OCI-LY3 (cell line): ENCODE measurements at regions not wholly inside any gene's neighbourhood (a gene's known extent, or its start where the extent isn't known, plus 50 kb on each side); places are given as distances from the start of the nearest gene placed in this dataset.

ENCODE experiments used
- H2AFZ ChIP-seq: fragments of 200-600, 300-600 bp; shearing (Covaris generic); 2 replicates; pipeline ENCODE4 v1.6.0; 2014; ENCODE audit warnings: antibody characterized with exemption, low read depth, low read length
- H3K27ac ChIP-seq: fragments of 200-600, 300-600 bp; sonication (generic); 2 replicates; pipeline ENCODE4 v1.5.1; 2014; ENCODE audit warnings: mild to moderate bottlenecking, low read length, moderate library complexity, mixed read lengths
- H3K27me3 ChIP-seq: fragments of 200-600, 300-600 bp; sonication (generic); 2 replicates; pipeline ENCODE4 v1.6.1; 2014; ENCODE audit warnings: low read depth, low read length, mixed read lengths
- H3K36me3 ChIP-seq: fragments of 200-600, 300-600 bp; sonication (generic); replicated peaks from 2 replicates; pipeline ENCODE3; 2014; ENCODE audit warnings: low read depth, low read length, mixed read lengths
- H3K4me1 ChIP-seq: fragments of 300-600, 200-600 bp; sonication (generic); 2 replicates; pipeline ENCODE4 v1.6.1; 2014; ENCODE audit warnings: low read length, mixed read lengths
- H3K4me2 ChIP-seq: fragments of 200-600, 300-600 bp; sonication (generic); 2 replicates; pipeline ENCODE4 v1.6.1; 2014; ENCODE audit warnings: low read length, mixed read lengths
- H3K4me3 ChIP-seq: fragments of 300-600, 200-600 bp; sonication (generic); 2 replicates; pipeline ENCODE4 v1.5.1; 2014; ENCODE audit warnings: antibody characterized with exemption, mild to moderate bottlenecking, low read length, moderate library complexity
- H3K79me2 ChIP-seq: fragments of 300-600, 200-600 bp; shearing (Covaris generic); 2 replicates; pipeline ENCODE4 v1.6.1; 2014; ENCODE audit warnings: mild to moderate bottlenecking, low read length, mixed read lengths
- H3K9ac ChIP-seq: fragments of 300-600, 200-600 bp; shearing (Covaris generic); 2 replicates; pipeline ENCODE4 v1.6.0; 2014; ENCODE audit warnings: mild to moderate bottlenecking, low read length, moderate library complexity
- H3K9me3 ChIP-seq: fragments of 200-600, 300-600 bp; shearing (Covaris generic); 2 replicates; pipeline ENCODE4 v1.6.1; 2014; ENCODE audit warnings: low read length, mixed read lengths; ENCODE audit not compliant: insufficient read depth
- H4K20me1 ChIP-seq: fragments of 200-600, 300-600 bp; sonication (generic); 2 replicates; pipeline ENCODE4 v1.6.1; 2016; ENCODE audit warnings: low read length, mixed read lengths; ENCODE audit not compliant: insufficient read depth
- EZH2phosphoT487 ChIP-seq: fragments of 200-600 bp; shearing (Covaris generic); IDR thresholded peaks from 2 replicates; pipeline ENCODE4 v1.6.1; 2018; ENCODE audit warnings: antibody characterized with exemption, mixed run types, low read depth
- TF ChIP-seq, protein P1 (sequence below): fragments of 200-600, 300-600 bp; sonication (generic); IDR thresholded peaks from 2 replicates; pipeline ENCODE4 v1.5.1; 2014; ENCODE audit warnings: antibody characterized with exemption, low read length, low read depth

- H3K4me3 ChIP-seq, result no peak overlapping the region
- H3K27ac ChIP-seq, result no peak overlapping the region
- no peak for TF ChIP-seq EZH2phosphoT487
- TF ChIP-seq, protein P1, sequence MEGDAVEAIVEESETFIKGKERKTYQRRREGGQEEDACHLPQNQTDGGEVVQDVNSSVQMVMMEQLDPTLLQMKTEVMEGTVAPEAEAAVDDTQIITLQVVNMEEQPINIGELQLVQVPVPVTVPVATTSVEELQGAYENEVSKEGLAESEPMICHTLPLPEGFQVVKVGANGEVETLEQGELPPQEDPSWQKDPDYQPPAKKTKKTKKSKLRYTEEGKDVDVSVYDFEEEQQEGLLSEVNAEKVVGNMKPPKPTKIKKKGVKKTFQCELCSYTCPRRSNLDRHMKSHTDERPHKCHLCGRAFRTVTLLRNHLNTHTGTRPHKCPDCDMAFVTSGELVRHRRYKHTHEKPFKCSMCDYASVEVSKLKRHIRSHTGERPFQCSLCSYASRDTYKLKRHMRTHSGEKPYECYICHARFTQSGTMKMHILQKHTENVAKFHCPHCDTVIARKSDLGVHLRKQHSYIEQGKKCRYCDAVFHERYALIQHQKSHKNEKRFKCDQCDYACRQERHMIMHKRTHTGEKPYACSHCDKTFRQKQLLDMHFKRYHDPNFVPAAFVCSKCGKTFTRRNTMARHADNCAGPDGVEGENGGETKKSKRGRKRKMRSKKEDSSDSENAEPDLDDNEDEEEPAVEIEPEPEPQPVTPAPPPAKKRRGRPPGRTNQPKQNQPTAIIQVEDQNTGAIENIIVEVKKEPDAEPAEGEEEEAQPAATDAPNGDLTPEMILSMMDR, result no peak
- H3K27me3 ChIP-seq, result 0 out of 2 replicates have a peak, but pooled peaks cover 5% of the 10 kb centered on the region
- no peak overlapping the region for H2AFZ ChIP-seq
- H3K4me2 ChIP-seq, result no peak overlapping the region
- no peaks in the 10 kb centered on the region for H3K79me2 ChIP-seq
- H3K36me3 ChIP-seq, result no peaks in the 10 kb centered on the region
- 0 out of 2 replicates have a peak, but pooled peaks cover 3% of the 10 kb centered on the region for H3K4me1 ChIP-seq
- H3K9me3 ChIP-seq, result no peaks in the 10 kb centered on the region
- H4K20me1 ChIP-seq, result no peaks in the 10 kb centered on the region
- no peak overlapping the region for H3K9ac ChIP-seq
Observed at GRCh38 chr16:60328152-60328551, 1594.0 kb upstream of the GOT2 start.

DNA sequence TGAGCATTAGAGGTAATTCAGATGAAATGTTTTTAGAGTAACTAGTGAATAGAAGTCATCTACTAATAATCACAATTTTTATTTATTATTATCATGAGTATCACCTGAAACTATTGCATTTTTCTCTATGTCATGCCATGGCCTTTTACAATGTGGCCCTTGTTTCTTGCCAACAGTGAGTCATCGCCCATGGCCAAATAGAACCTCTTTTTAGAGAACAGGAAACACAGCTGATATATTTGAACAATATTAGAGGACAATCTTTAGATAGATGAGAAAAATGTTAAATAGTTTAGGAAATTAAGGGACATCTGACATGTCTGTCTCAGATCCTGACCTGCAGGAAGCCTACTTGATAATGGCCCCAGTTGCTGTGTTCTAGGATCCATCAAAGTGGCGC, 1584.4 kb upstream of the GOT2 start:
- Histone ChIP-seq H3K27ac (no peak overlapping the region), H3K4me2 (no peak overlapping the region), H3K79me2 (no peaks in the 10 kb centered on the region), H3K4me3 (no peak overlapping the region), H3K9ac (no peak overlapping the region), H2AFZ (no peak overlapping the region), H3K36me3 (no peaks in the 10 kb centered on the region), H3K9me3 (no peaks in the 10 kb centered on the region), H4K20me1 (no peaks in the 10 kb centered on the region), H3K27me3 (no peaks in the 10 kb centered on the region), H3K4me1 (peaks cover 2% of the 10 kb centered on the region; the same call in 1 of the 2 replicates)
- TF ChIP-seq EZH2phosphoT487, result no peak
- TF ChIP-seq, protein P1, result no peak

GRCh38 chr16:60310846-60311445, 1576.8 kb upstream of the GOT2 start:
- no peak overlapping the region for H3K4me3 ChIP-seq
- H3K4me1 ChIP-seq, result peaks cover 2% of the 10 kb centered on the region; the same call in 1 of the 2 replicates
- TF ChIP-seq, protein P1, result no peak
- no peak for TF ChIP-seq EZH2phosphoT487
- no peaks in the 10 kb centered on the region for H3K79me2 ChIP-seq
- H3K9me3 ChIP-seq, result no peaks in the 10 kb centered on the region
- no peak overlapping the region for H3K4me2 ChIP-seq
- H3K27me3 ChIP-seq, result no peaks in the 10 kb centered on the region
- no peak overlapping the region for H3K27ac ChIP-seq
- no peak overlapping the region for H3K9ac ChIP-seq
- no peak overlapping the region for H2AFZ ChIP-seq
- H4K20me1 ChIP-seq, result no peaks in the 10 kb centered on the region
- H3K36me3 ChIP-seq, result no peaks in the 10 kb centered on the region

DNA sequence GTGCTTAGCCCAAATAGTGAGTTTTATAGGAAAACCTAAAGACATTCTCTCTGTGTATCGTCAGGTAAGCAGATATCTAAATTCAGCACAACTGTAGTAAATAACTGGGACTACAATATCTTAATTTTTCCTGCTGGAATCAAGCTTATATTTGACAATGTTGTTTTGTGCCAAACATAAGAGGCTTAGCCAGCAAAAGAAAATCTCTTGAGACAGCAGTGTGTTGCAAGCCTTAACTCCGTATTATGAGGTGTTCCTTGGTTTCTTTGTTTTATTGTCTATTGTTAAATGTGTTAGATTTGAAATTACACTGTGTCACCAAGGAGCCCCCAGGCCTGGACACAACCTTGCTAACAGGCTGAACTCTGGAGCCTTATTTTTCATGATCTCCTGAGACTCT, 1570.6 kb upstream of the GOT2 start:
- no peaks in the 10 kb centered on the region for H4K20me1 ChIP-seq
- H3K36me3 ChIP-seq, result no peaks in the 10 kb centered on the region
- no peak overlapping the region for H3K9ac ChIP-seq
- no peak overlapping the region for H3K4me3 ChIP-seq
- no peak overlapping the region for H3K27ac ChIP-seq
- no peaks in the 10 kb centered on the region for H3K79me2 ChIP-seq
- H3K4me2 ChIP-seq, result no peak overlapping the region
- H3K4me1 ChIP-seq, result no peaks in the 10 kb centered on the region
- H3K27me3 ChIP-seq, result no peaks in the 10 kb centered on the region
- no peaks in the 10 kb centered on the region for H3K9me3 ChIP-seq
- H2AFZ ChIP-seq, result no peak overlapping the region
- TF ChIP-seq EZH2phosphoT487, result no peak
- TF ChIP-seq, protein P1, result no peak
